Endothelial cell of umbilical vein (primary cell): ENCODE measurements at regions not wholly inside any gene's neighbourhood (a gene's known extent, or its start where the extent isn't known, plus 50 kb on each side); places are given as distances from the start of the nearest gene placed in this dataset.

ENCODE experiments used
- BruUV-seq: library from RNA; stranded (reverse); fragments of 400-500 nt; replicated peaks from 2 replicates; lab custom pipeline; 2021; lab: Mats Ljungman, UMichigan
- CTCF ChIA-PET: fragments of 300-600, 350-600 bp; sonication (Branson Sonifier 250); formaldehyde crosslinking; loops from one replicate; lab custom pipeline; 2021; ENCODE audit warnings: antibody characterized with exemption, inconsistent platforms; lab: Charles Lee
- POLR2A ChIA-PET: fragments of 300-600, 350-600 bp; sonication (Branson Sonifier 250); formaldehyde crosslinking; loops from one replicate; lab custom pipeline; 2021; ENCODE audit warnings: antibody characterized with exemption, inconsistent platforms; lab: Charles Lee
- DNase-seq: peaks from one replicate; pipeline ENCODE4 v3.0.0-alpha.2; 2011; ENCODE audit warnings: low read depth, low spot score
- FAIRE-seq: peaks from 2 replicates; lab custom pipeline; 2011; peaks lifted over from hg19 to GRCh38; lab: Jason Lieb, UNC
- H2AFZ ChIP-seq: 2 replicates; pipeline ENCODE4 v1.6.0; 2012; ENCODE audit warnings: low read depth, low read length, control low read depth, inconsistent platforms
- H3K27ac ChIP-seq: 2 replicates; pipeline ENCODE4 v1.5.1; 2011; ENCODE audit warnings: low read depth, mild to moderate bottlenecking, control low read depth, low read length, moderate library complexity; ENCODE audit not compliant: insufficient read depth
- H3K27me3 ChIP-seq, 2 experiments: 2 replicates each; pipeline versions ENCODE4 v1.6.0 to v1.6.1; 2011; ENCODE audit warnings: low read length in 2 of 2, mixed read lengths in 1 of 2; ENCODE audit not compliant: control insufficient read depth in 2 of 2, insufficient read depth in 2 of 2
- H3K36me3 ChIP-seq, 2 experiments: 2 replicates in 1 of 2; 3 replicates in 1 of 2; pipeline ENCODE4 v1.5.1; 2011; ENCODE audit warnings: low read length in 2 of 2, mild to moderate bottlenecking in 1 of 2, moderate library complexity in 1 of 2; ENCODE audit not compliant: control insufficient read depth in 2 of 2, insufficient read depth in 2 of 2; ENCODE audit errors: extremely low read depth in 1 of 2
- H3K4me1 ChIP-seq: 3 replicates; pipeline ENCODE4 v1.5.1; 2011; ENCODE audit warnings: mild to moderate bottlenecking, low read length; ENCODE audit not compliant: control insufficient read depth, insufficient read depth; ENCODE audit errors: extremely low read depth
- H3K4me2 ChIP-seq: 2 replicates; pipeline ENCODE4 v1.6.1; 2011; ENCODE audit warnings: low read length, control low read depth, mixed read lengths; ENCODE audit not compliant: insufficient read depth
- H3K4me3 ChIP-seq, 3 experiments: fragments of 200-600 bp in 1 of 3; sonication (generic), shearing (Covaris generic) in 1 of 3; replicated peaks in 1 of 3; 2 replicates each; pipeline ENCODE4 v1.5.1; 2011 to 2016; ENCODE audit warnings: control low read depth in 3 of 3, low read length in 3 of 3, mild to moderate bottlenecking in 2 of 3, inconsistent platforms in 1 of 3, low read depth in 1 of 3, moderate library complexity in 1 of 3; ENCODE audit not compliant: insufficient read depth in 1 of 3
- H3K79me2 ChIP-seq: 2 replicates; pipeline ENCODE4 v1.6.0; 2012; ENCODE audit warnings: low read length, inconsistent platforms; ENCODE audit not compliant: control insufficient read depth, insufficient read depth
- H3K9ac ChIP-seq: replicated peaks from 2 replicates; pipeline ENCODE3; 2011; ENCODE audit warnings: low read length, control low read depth; ENCODE audit not compliant: insufficient read depth; ENCODE audit errors: extremely low read depth
- H3K9me1 ChIP-seq: replicated peaks from 3 replicates; pipeline ENCODE4 v1.6.0; 2011; ENCODE audit warnings: mild to moderate bottlenecking, low read length; ENCODE audit not compliant: control insufficient read depth, insufficient read depth; ENCODE audit errors: extremely low read depth
- H3K9me3 ChIP-seq: replicated peaks from 2 replicates; pipeline ENCODE4 v1.5.1; 2012; ENCODE audit warnings: low read length, inconsistent platforms; ENCODE audit not compliant: control insufficient read depth, insufficient read depth
- H4K20me1 ChIP-seq: replicated peaks from 2 replicates; pipeline ENCODE3; 2011; ENCODE audit warnings: mild to moderate bottlenecking, low read length; ENCODE audit not compliant: control insufficient read depth, insufficient read depth; ENCODE audit errors: extremely low read depth
- EZH2 ChIP-seq: IDR thresholded peaks from 2 replicates; pipeline ENCODE4 v1.6.1; 2012; ENCODE audit warnings: borderline replicate concordance, low read depth, mild to moderate bottlenecking, moderate library complexity, low read length, inconsistent platforms; ENCODE audit not compliant: severe bottlenecking
- FOS ChIP-seq: IDR thresholded peaks from 2 replicates; pipeline ENCODE4 v1.6.1; 2011; ENCODE audit warnings: mild to moderate bottlenecking, low read length, moderate library complexity, borderline replicate concordance; ENCODE audit not compliant: insufficient read depth
- GATA2 ChIP-seq: IDR thresholded peaks from 2 replicates; pipeline ENCODE4 v1.7.0; 2011; ENCODE audit warnings: low read depth, mild to moderate bottlenecking, moderate library complexity, mixed read lengths, low read length; ENCODE audit not compliant: insufficient read length, insufficient read depth
- JUN ChIP-seq: IDR thresholded peaks from 2 replicates; pipeline ENCODE4 v1.6.1; 2011; ENCODE audit warnings: borderline replicate concordance, low read depth; ENCODE audit not compliant: insufficient read length, insufficient read depth
- MYC ChIP-seq: IDR thresholded peaks from one replicate; pipeline ENCODE4 v1.6.1; 2011; ENCODE audit warnings: mild to moderate bottlenecking, low read depth, low read length
- POLR2A ChIP-seq: IDR thresholded peaks from 2 replicates; pipeline ENCODE4 v1.6.1; 2012; ENCODE audit warnings: low read depth, mild to moderate bottlenecking, control low read depth, low read length
- POLR2AphosphoS5 ChIP-seq: IDR thresholded peaks from 2 replicates; pipeline ENCODE4 v1.6.1; 2012; ENCODE audit warnings: low read depth, mild to moderate bottlenecking, control low read depth, low read length, moderate library complexity; ENCODE audit not compliant: insufficient read depth
- dilution Hi-C: fragments of 300-500 bp; cut with MboI; formaldehyde crosslinking; loops from one replicate; pipeline ENCODE4 v1.15.0; 2019; ENCODE audit warnings: low sequenced_read_pairs; ENCODE audit not compliant: extremely low pct_ligation_motif_present
- intact Hi-C: fragments of 100-400 bp; cut with micrococcal nuclease; formaldehyde crosslinking; loops from one replicate; pipeline ENCODE4 v1.10.0; 2022
- TF ChIP-seq, protein P1 (sequence below): IDR thresholded peaks from 2 replicates; pipeline ENCODE4 v1.6.1; 2011; ENCODE audit not compliant: insufficient read depth, insufficient read length
- TF ChIP-seq, protein P2 (sequence below), 2 donors: IDR thresholded peaks; 1 replicate in 1 of 2; 2 replicates in 1 of 2; pipeline ENCODE4 v1.5.1; 2011; ENCODE audit warnings: low read length in 2 of 2, mild to moderate bottlenecking in 2 of 2, moderate library complexity in 2 of 2, control low read depth in 1 of 2, inconsistent platforms in 1 of 2, low read depth in 1 of 2; ENCODE audit not compliant: insufficient read depth in 1 of 2; ENCODE audit errors: extremely low read depth in 1 of 2

DNA sequence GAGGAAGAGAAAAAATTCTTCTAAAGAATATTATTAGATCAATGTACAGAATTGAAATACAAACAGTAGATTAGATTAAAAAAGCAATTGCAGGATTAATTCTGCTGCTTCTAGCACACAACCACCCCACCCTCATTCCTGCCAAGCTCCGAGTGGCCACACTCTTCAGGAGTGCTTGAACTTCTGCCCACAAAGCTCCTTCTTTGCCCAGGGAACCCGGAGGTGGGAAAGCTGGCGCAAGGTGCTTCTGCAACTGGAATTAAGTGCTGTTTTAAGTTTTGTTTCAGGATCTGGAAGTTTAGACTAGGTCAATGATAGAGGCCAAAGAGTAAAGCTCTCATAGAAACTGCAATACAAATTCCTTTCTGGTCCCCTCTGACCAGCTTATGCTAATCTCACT lies 94.1 kb upstream of the BMP4 start:
- no peak overlapping the region for H3K27ac ChIP-seq
- no peak overlapping the region for H3K4me3 ChIP-seq
- FAIRE-seq, result no peak
- H3K79me2 ChIP-seq, result no peaks in the 10 kb centered on the region
- no TSS peak for BruUV-seq
- no peaks in the 10 kb centered on the region for H4K20me1 ChIP-seq
- intact Hi-C loops (no loop called here), dilution Hi-C loops (no loop called here)
- no peaks in the 10 kb centered on the region for H3K27me3 ChIP-seq
- no peaks in the 10 kb centered on the region for H3K9me1 ChIP-seq
- no peak overlapping the region for H3K4me2 ChIP-seq
- CTCF ChIA-PET, result interaction anchor here (2.1 kb wide), 1 partner anchor 125 kb away, joined by 5 read pairs; no protein-coding TSS in a partner anchor
- peaks cover 2% of the 10 kb centered on the region for H3K4me1 ChIP-seq
- no peaks in the 10 kb centered on the region for H3K9me3 ChIP-seq
- H2AFZ ChIP-seq, result no peak overlapping the region
- TF ChIP-seq GATA2 (no peak), POLR2AphosphoS5 (no peak), EZH2 (no peak), FOS (no peak), JUN (no peak), POLR2A (no peak), MYC (no peak)
- TF ChIP-seq, protein P1, sequence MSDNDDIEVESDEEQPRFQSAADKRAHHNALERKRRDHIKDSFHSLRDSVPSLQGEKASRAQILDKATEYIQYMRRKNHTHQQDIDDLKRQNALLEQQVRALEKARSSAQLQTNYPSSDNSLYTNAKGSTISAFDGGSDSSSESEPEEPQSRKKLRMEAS, result no peak
- TF ChIP-seq, protein P2, sequence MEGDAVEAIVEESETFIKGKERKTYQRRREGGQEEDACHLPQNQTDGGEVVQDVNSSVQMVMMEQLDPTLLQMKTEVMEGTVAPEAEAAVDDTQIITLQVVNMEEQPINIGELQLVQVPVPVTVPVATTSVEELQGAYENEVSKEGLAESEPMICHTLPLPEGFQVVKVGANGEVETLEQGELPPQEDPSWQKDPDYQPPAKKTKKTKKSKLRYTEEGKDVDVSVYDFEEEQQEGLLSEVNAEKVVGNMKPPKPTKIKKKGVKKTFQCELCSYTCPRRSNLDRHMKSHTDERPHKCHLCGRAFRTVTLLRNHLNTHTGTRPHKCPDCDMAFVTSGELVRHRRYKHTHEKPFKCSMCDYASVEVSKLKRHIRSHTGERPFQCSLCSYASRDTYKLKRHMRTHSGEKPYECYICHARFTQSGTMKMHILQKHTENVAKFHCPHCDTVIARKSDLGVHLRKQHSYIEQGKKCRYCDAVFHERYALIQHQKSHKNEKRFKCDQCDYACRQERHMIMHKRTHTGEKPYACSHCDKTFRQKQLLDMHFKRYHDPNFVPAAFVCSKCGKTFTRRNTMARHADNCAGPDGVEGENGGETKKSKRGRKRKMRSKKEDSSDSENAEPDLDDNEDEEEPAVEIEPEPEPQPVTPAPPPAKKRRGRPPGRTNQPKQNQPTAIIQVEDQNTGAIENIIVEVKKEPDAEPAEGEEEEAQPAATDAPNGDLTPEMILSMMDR (IDR thresholded peaks at IDR 0.05; ENCODE audit: extremely low read depth in 1 of 2, insufficient read depth in 1 of 2, low read depth in 1 of 2, low read length in 2 of 2), result no peak
- H3K36me3 ChIP-seq, result no peaks in the 10 kb centered on the region
- POLR2A ChIA-PET, result no interaction called here
- H3K9ac ChIP-seq, result no peak overlapping the region
- no peak for DNase-seq
